Kidney tubule cell (primary cell): ENCODE measurements at regions not wholly inside any gene's neighbourhood (a gene's known extent, or its start where the extent isn't known, plus 50 kb on each side); places are given as distances from the start of the nearest gene placed in this dataset.
A peak's percentile ranks its signal among the peaks of the same experiment; 100 is the strongest.

Experiments
- DNase-seq: peaks from one replicate; pipeline ENCODE4 v3.0.0-alpha.2; 2018; ENCODE audit warnings: low spot score

- no peak for DNase-seq
Measured at GRCh38 chrX:10083809-10084208, 73.0 kb upstream of the CLCN4 start.

- DNase-seq = no peak
Measured at GRCh38 chrX:10085223-10085622, 71.6 kb upstream of the CLCN4 start.

GRCh38 chrX:10086676-10087075 lies 70.1 kb upstream of the CLCN4 start:
- DNase-seq = no peak

- no peak for DNase-seq
Measured at GRCh38 chrX:10087391-10087790, 69.4 kb upstream of the CLCN4 start.

DNA sequence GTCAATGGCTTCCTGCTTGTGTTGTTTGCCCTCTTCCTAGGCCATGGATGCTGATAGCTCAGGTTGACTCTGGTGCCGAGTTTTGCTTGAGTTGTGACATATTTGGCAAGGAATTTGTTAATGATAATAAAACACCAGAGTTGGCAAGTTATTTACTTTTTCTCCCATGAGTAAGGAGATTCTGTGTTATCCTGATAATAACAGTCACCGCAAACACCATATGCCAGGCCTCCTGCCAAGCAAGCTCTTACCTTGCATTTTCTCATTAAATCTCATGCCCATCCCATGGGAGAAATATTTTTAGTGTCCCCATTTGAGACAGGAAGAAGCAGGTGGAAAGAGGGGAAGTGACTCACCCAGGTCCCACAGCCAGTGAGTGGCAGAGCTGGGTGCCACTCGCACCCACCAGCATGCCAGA lies 67.4 kb upstream of the CLCN4 start:
- DNase-seq = peak; percentile 50

GRCh38 chrX:10090319-10090718 lies 66.5 kb upstream of the CLCN4 start:
- DNase-seq = no peak

- DNase-seq = no peak
Measured at GRCh38 chrX:10095246-10095645, 61.5 kb upstream of the CLCN4 start.

- no peak for DNase-seq
Measured at GRCh38 chrX:10095698-10096432, 60.9 kb upstream of the CLCN4 start.

DNA sequence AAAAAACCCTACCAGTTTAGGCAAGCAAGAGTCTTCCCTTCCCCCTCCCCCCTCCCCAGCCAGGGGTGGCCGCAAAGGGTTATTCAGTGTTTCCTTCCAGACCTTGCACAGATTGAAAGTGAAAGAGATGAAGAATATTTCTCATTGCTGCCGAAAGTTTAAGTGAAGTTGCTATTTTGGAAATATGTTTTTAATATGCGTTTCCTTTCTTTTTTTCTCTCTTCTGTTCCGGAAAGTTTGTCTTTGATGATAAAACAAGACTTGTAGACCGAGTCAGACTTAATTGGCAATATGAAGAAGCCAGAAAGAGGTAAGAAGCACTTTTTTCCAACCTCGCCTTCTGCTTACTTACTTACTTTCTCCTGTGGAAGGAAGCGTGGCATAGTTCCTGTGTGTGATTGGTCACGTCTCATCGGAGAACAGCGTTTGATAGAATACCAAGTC lies 58.5 kb upstream of the CLCN4 start:
- no peak for DNase-seq

GRCh38 chrX:10099411-10099810 lies 57.4 kb upstream of the CLCN4 start:
- DNase-seq = no peak

GRCh38 chrX:10101269-10101668 lies 55.5 kb upstream of the CLCN4 start:
- no peak for DNase-seq

DNA sequence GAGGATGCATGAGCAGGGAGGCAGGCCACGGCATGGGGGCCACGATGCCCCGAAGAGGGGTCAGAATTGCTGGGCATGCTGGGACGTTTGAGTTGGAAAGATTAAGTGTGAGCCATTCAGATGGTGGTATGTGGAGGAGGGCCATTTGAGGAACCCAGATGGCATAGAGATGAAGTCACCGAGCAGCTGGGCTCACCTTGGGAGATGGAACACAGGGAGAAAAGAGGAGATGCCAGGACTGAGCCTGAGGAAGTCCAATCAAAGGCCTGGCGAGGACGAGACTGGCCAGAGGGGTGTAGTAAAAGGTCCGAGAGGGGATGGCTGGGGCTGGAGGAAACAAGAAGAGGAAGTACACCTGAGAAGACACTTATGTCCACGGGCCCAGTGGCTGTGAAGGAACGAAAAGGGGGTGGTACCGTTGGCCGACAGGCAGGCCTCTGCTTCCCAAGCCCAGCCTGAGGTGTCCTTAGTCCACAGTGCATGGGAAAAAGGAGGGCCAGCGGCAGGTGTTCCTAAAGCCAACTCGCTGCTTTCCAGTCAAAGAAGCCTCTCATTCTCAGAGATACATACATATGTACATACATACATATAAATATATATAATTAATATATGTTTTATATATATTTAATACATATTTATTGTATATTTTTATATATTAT lies 54.6 kb upstream of the CLCN4 start:
- no peak for DNase-seq

DNA sequence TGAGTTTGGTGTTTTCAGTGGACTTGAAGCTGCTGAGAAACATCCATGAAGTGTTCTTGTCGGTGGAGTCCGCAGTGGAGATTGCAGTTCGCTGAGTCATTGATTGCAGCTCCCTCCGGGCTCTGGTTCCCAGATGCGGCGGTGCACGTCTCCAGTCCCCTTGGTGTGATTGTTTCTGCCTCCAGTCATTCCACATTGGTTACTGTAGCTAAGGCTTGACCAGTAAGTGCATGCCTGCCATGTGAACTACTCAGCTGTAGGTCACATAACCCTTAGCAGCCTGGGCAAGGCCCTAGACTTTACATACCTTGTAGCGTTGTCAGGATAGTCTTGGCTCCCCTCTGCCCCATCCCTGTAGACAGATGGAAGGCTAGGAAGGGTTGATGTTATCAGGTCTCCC lies 53.8 kb upstream of the CLCN4 start:
- peak; percentile 90 for DNase-seq

DNA sequence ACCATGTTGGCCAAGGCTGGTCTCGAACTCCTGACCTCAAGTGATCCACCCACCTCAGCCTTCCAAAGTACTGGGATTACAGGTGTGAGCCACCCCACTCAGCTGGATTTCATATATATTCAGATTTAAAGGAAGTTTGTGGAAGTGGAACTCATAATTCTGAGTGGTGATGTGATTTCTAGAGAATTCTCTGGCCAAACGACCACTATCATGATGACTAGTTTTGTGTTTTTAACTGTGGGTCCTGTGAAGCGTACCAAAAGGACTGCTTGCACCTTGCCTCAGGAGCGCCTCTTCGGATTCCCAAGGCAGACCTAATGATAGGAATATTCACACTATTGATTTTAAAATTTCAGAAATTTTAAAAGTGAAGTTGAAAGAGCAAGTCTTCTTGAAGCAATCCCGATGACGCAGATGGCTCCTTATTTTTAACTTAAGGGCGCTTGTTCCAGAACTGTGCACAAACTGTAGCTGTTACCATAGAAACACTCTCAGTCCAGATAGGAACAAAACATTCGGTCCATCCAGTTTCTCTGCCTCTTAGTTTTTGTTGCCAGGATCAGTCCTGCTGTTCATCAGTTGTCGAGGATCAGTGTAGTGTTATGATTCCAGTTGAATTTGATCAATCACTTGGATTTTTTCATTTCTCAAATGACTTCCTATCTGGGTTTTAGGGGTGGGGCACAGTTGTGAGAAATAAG lies 51.7 kb upstream of the CLCN4 start:
- DNase-seq = no peak

GRCh38 chrX:10106806-10107205 lies 50.0 kb upstream of the CLCN4 start:
- DNase-seq = no peak
